ENCODE measurements at regions not wholly inside any gene's neighbourhood (a gene's known extent, or its start where the extent isn't known, plus 50 kb on each side); places are given as distances from the start of the nearest gene placed in this dataset.

DNA sequence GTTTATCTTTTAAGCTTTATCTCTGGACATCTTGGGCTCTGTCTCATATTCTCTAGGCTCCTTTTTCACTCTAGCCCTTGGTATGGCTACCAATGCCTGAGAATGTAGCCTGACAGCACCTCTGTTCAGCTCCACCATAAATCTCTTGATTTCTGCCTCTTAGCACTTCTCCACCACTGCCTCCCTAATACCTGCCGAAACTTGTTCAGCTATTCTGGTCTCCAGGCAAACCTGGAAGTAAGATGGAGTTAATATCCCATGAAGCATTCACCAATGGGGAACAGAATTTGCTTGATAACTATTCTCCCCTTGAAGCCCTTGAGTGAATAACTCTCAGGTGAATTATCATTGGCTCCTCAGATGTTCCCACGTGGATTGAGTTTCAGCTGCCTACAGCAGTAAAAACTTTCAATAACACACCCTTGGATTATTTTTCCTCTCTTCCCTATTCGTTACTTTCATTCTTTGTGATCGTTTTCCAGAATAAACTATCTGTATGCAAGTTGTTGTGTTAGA lies 145.6 kb downstream of the EVA1A start:
- no peak overlapping the region for H3K4me3 ChIP-seq (ENCODE audit: low read length)
- H3K27me3 ChIP-seq (ENCODE audit: control insufficient read depth, low read length): peaks cover 4% of the 10 kb centered on the region; the same call in 1 of the 2 replicates
- H3K36me3 ChIP-seq (ENCODE audit: control insufficient read depth, low read length): no peaks in the 10 kb centered on the region
- H3F3A ChIP-seq (ENCODE audit: control insufficient read depth, insufficient read depth): no peaks in the 10 kb centered on the region
- H3K27ac ChIP-seq (ENCODE audit: low read depth, low read length): no peak overlapping the region
- H3K4me2 ChIP-seq (ENCODE audit: low read length): no peak overlapping the region
- no peaks in the 10 kb centered on the region for H3K4me1 ChIP-seq (ENCODE audit: control insufficient read depth, low read length)
- H3K79me2 ChIP-seq (ENCODE audit: control insufficient read depth, low read length): no peaks in the 10 kb centered on the region
- H4K20me1 ChIP-seq (ENCODE audit: control insufficient read depth, insufficient read depth, low read depth, low read length): no peaks in the 10 kb centered on the region
- TF ChIP-seq, protein P1, sequence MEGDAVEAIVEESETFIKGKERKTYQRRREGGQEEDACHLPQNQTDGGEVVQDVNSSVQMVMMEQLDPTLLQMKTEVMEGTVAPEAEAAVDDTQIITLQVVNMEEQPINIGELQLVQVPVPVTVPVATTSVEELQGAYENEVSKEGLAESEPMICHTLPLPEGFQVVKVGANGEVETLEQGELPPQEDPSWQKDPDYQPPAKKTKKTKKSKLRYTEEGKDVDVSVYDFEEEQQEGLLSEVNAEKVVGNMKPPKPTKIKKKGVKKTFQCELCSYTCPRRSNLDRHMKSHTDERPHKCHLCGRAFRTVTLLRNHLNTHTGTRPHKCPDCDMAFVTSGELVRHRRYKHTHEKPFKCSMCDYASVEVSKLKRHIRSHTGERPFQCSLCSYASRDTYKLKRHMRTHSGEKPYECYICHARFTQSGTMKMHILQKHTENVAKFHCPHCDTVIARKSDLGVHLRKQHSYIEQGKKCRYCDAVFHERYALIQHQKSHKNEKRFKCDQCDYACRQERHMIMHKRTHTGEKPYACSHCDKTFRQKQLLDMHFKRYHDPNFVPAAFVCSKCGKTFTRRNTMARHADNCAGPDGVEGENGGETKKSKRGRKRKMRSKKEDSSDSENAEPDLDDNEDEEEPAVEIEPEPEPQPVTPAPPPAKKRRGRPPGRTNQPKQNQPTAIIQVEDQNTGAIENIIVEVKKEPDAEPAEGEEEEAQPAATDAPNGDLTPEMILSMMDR (IDR thresholded peaks at IDR 0.05; ENCODE audit: low read depth, low read length, poor library complexity, severe bottlenecking): no peak
- TF ChIP-seq EZH2phosphoT487 (IDR thresholded peaks at IDR 0.05; ENCODE audit: borderline replicate concordance, low read length): no peak
- H3K9me3 ChIP-seq (ENCODE audit: control insufficient read depth, insufficient read depth, low read length): no peaks in the 10 kb centered on the region
- no peaks in the 10 kb centered on the region for H3K9me2 ChIP-seq (replicated peaks; ENCODE audit: control insufficient read depth, low read length)

DNA sequence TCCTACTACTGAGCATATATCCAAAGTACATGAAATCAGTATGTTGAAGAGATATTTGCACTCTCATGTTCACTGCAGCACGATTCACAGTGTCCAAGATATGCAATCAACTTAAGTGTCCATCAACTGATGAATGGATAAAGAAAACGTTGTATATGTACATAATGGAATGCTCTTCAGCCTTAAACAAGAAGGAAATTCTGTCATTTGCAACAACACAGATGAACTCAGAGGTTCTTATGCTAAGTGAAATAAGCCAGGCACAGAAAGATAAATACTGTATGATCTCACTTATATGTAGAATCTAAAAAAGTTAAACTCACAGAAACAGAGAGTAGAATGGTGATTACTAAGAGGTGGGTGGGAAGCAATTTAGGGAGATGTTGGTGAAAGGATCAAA lies 149.2 kb downstream of the EVA1A start:
- no peaks in the 10 kb centered on the region for H3K36me3 ChIP-seq (ENCODE audit: control insufficient read depth, low read length)
- peaks cover 4% of the 10 kb centered on the region; the same call in 1 of the 2 replicates for H3K27me3 ChIP-seq (ENCODE audit: control insufficient read depth, low read length)
- H3K4me2 ChIP-seq (ENCODE audit: low read length): no peak overlapping the region
- no peak overlapping the region for H3K27ac ChIP-seq (ENCODE audit: low read depth, low read length)
- no peaks in the 10 kb centered on the region for H4K20me1 ChIP-seq (ENCODE audit: control insufficient read depth, insufficient read depth, low read depth, low read length)
- no peaks in the 10 kb centered on the region for H3K9me3 ChIP-seq (ENCODE audit: control insufficient read depth, insufficient read depth, low read length)
- no peaks in the 10 kb centered on the region for H3K9me2 ChIP-seq (replicated peaks; ENCODE audit: control insufficient read depth, low read length)
- H3K4me3 ChIP-seq (ENCODE audit: low read length): no peak overlapping the region
- H3K79me2 ChIP-seq (ENCODE audit: control insufficient read depth, low read length): no peaks in the 10 kb centered on the region
- no peaks in the 10 kb centered on the region for H3F3A ChIP-seq (ENCODE audit: control insufficient read depth, insufficient read depth)
- H3K4me1 ChIP-seq (ENCODE audit: control insufficient read depth, low read length): no peaks in the 10 kb centered on the region
- TF ChIP-seq, protein P1 (IDR thresholded peaks at IDR 0.05; ENCODE audit: low read depth, low read length, poor library complexity, severe bottlenecking): no peak
- no peak for TF ChIP-seq EZH2phosphoT487 (IDR thresholded peaks at IDR 0.05; ENCODE audit: borderline replicate concordance, low read length)

DNA sequence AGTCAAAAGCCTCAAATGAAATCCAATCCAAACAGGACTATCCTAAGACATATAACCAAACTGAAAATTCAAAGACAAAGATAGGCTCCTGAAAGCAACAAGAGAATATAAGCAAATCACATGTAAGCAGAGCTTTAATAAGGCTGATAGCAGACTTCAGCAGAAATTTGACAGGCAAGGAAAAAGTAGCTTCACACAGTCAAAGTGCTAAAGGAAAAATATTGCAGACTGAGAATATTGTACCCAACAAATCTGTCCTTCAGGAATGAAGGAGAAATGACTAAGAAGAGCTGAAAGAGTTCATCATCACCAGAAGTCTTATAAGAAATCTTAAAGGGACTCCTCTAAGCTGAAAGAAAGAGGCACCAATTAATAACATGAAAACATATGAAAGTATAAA lies 150.0 kb downstream of the EVA1A start:
- peaks cover 4% of the 10 kb centered on the region; the same call in 1 of the 2 replicates for H3K27me3 ChIP-seq (ENCODE audit: control insufficient read depth, low read length)
- TF ChIP-seq, protein P1 (IDR thresholded peaks at IDR 0.05; ENCODE audit: low read depth, low read length, poor library complexity, severe bottlenecking): no peak
- TF ChIP-seq EZH2phosphoT487 (IDR thresholded peaks at IDR 0.05; ENCODE audit: borderline replicate concordance, low read length): no peak
- no peaks in the 10 kb centered on the region for H4K20me1 ChIP-seq (ENCODE audit: control insufficient read depth, insufficient read depth, low read depth, low read length)
- no peak overlapping the region for H3K4me3 ChIP-seq (ENCODE audit: low read length)
- no peak overlapping the region for H3K27ac ChIP-seq (ENCODE audit: low read depth, low read length)
- H3K79me2 ChIP-seq (ENCODE audit: control insufficient read depth, low read length): no peaks in the 10 kb centered on the region
- no peak overlapping the region for H3K4me2 ChIP-seq (ENCODE audit: low read length)
- no peaks in the 10 kb centered on the region for H3F3A ChIP-seq (ENCODE audit: control insufficient read depth, insufficient read depth)
- no peaks in the 10 kb centered on the region for H3K36me3 ChIP-seq (ENCODE audit: control insufficient read depth, low read length)
- H3K9me2 ChIP-seq (replicated peaks; ENCODE audit: control insufficient read depth, low read length): no peaks in the 10 kb centered on the region
- H3K4me1 ChIP-seq (ENCODE audit: control insufficient read depth, low read length): no peaks in the 10 kb centered on the region
- H3K9me3 ChIP-seq (ENCODE audit: control insufficient read depth, insufficient read depth, low read length): no peaks in the 10 kb centered on the region
